SK-N-SH (cell line): ENCODE measurements at regions not wholly inside any gene's neighbourhood (a gene's known extent, or its start where the extent isn't known, plus 50 kb on each side); places are given as distances from the start of the nearest gene placed in this dataset.

Experiments used
- CTCF ChIA-PET: fragments of 300-600, 350-600 bp; formaldehyde crosslinking; extraction: SDS; loops from one replicate; lab custom pipeline; 2021; lab: Yijun Ruan, JAX
- POLR2A ChIA-PET: fragments of 350-600 bp; sonication (Branson Sonifier 250); formaldehyde crosslinking; extraction: SDS; loops from one replicate; lab custom pipeline; 2020; ENCODE audit warnings: antibody characterized with exemption, inconsistent platforms; lab: Yijun Ruan, JAX
- DNase-seq: peaks from one replicate; pipeline ENCODE4 v3.0.0; 2012
- H2AFZ ChIP-seq: fragments of 200-600 bp; sonication (generic); 2 replicates; pipeline ENCODE4 v1.8.1; 2016; ENCODE audit warnings: antibody characterized with exemption, mild to moderate bottlenecking, low read depth
- H3F3A ChIP-seq: fragments of 200-600 bp; sonication (generic); replicated peaks from 2 replicates; pipeline ENCODE3; 2016; ENCODE audit warnings: antibody characterized with exemption, mild to moderate bottlenecking; ENCODE audit not compliant: insufficient read depth
- H3K27ac ChIP-seq, 2 experiments: fragments of 200-500 bp in 1 of 2; fragments of 200-600 bp in 1 of 2; sonication (Bioruptor generic) in 1 of 2; sonication (generic), shearing (Covaris generic) in 1 of 2; 2 replicates each; pipeline versions ENCODE4 v1.5.1 to v1.6.1; 2014 to 2016; ENCODE audit warnings: low read depth in 2 of 2, inconsistent platforms in 1 of 2, low read length in 1 of 2, mild to moderate bottlenecking in 1 of 2, mixed read lengths in 1 of 2
- H3K27me3 ChIP-seq: fragments of 200-600 bp; sonication (generic), shearing (Covaris generic); 2 replicates; pipeline ENCODE4 v1.6.1; 2016; ENCODE audit warnings: mixed run types; ENCODE audit not compliant: insufficient read depth
- H3K36me3 ChIP-seq, 2 experiments: fragments of 200-500 bp in 1 of 2; fragments of 200-600 bp in 1 of 2; sonication (Bioruptor generic) in 1 of 2; sonication (generic) in 1 of 2; replicated peaks in 1 of 2; 2 replicates each; pipeline versions ENCODE3 to v1.5.1; 2014 to 2016; ENCODE audit warnings: low read length in 1 of 2, mild to moderate bottlenecking in 1 of 2; ENCODE audit not compliant: insufficient read depth in 2 of 2, control insufficient read depth in 1 of 2
- H3K4me1 ChIP-seq, 2 experiments: fragments of 200-500 bp in 1 of 2; fragments of 200-600 bp in 1 of 2; sonication (Bioruptor generic) in 1 of 2; sonication (generic), shearing (Covaris generic) in 1 of 2; 2 replicates each; pipeline versions ENCODE4 v1.5.1 to v1.6.1; 2014 to 2016; ENCODE audit warnings: low read depth in 1 of 2, low read length in 1 of 2, mixed run types in 1 of 2; ENCODE audit not compliant: insufficient read depth in 2 of 2, control insufficient read depth in 1 of 2
- H3K4me2 ChIP-seq: fragments of 200-600 bp; sonication (generic), shearing (Covaris generic); 2 replicates; pipeline ENCODE4 v1.6.1; 2017; ENCODE audit warnings: mixed run types
- H3K4me3 ChIP-seq, 2 experiments: fragments of 200-500 bp in 1 of 2; fragments of 200-600 bp in 1 of 2; sonication (Bioruptor generic) in 1 of 2; sonication (generic), shearing (Covaris generic) in 1 of 2; 2 replicates each; pipeline versions ENCODE4 v1.5.1 to v1.8.1; 2014 to 2016; ENCODE audit warnings: low read depth in 2 of 2, inconsistent platforms in 1 of 2, low read length in 1 of 2, mild to moderate bottlenecking in 1 of 2, mixed read lengths in 1 of 2, moderate library complexity in 1 of 2
- H3K79me2 ChIP-seq: fragments of 200-600 bp; sonication (generic); 2 replicates; pipeline ENCODE4 v1.8.1; 2017; ENCODE audit warnings: mild to moderate bottlenecking; ENCODE audit not compliant: insufficient read depth
- H3K9ac ChIP-seq: fragments of 200-600 bp; sonication (generic); 2 replicates; pipeline ENCODE4 v1.6.1; 2017; ENCODE audit warnings: mixed run types
- H3K9me2 ChIP-seq: fragments of 200-600 bp; sonication (generic); 2 replicates; pipeline ENCODE4 v1.6.1; 2017; ENCODE audit warnings: mixed run types
- H3K9me3 ChIP-seq: fragments of 200-600 bp; sonication (generic); 2 replicates; pipeline ENCODE4 v1.6.1; 2017; ENCODE audit warnings: mixed run types, mild to moderate bottlenecking, moderate library complexity
- H4K20me1 ChIP-seq: fragments of 200-600 bp; sonication (generic); 2 replicates; pipeline ENCODE4 v1.6.1; 2017; ENCODE audit warnings: mild to moderate bottlenecking, mixed run types; ENCODE audit not compliant: insufficient read depth
- CHD2 ChIP-seq: fragments of 150-350 bp; IDR thresholded peaks from 2 replicates; pipeline ENCODE4 v1.6.1; 2018; ENCODE audit warnings: low read length; ENCODE audit not compliant: partially characterized antibody
- ELF1 ChIP-seq: IDR thresholded peaks from 2 replicates; pipeline ENCODE4 v1.4.0; 2012
- EP300 ChIP-seq, 2 experiments: IDR thresholded peaks; 2 replicates each; pipeline versions ENCODE4 v1.4.0 to v1.6.1; 2012; ENCODE audit warnings: borderline replicate concordance in 1 of 2, low read depth in 1 of 2, low read length in 1 of 2
- FOSL2 ChIP-seq: IDR thresholded peaks from 2 replicates; pipeline ENCODE4 v1.4.0; 2012; ENCODE audit warnings: low read depth, mild to moderate bottlenecking, moderate library complexity, borderline replicate concordance
- GABPA ChIP-seq: IDR thresholded peaks from 2 replicates; pipeline ENCODE4 v1.4.0; 2012; ENCODE audit warnings: low read depth, mild to moderate bottlenecking
- GATA2 ChIP-seq: sonication (generic); formaldehyde crosslinking; IDR thresholded peaks from 2 replicates; pipeline ENCODE4 v1.5.0; 2020; ENCODE audit warnings: mild to moderate bottlenecking, missing genetic modification reagents
- IRF3 ChIP-seq: fragments of 150-350 bp; IDR thresholded peaks from 2 replicates; pipeline ENCODE4 v1.6.1; 2016; ENCODE audit warnings: mild to moderate bottlenecking, low read depth, low read length
- NRF1 ChIP-seq: IDR thresholded peaks from 2 replicates; pipeline ENCODE4 v1.6.1; 2012; ENCODE audit warnings: low read depth, mild to moderate bottlenecking, low read length
- RAD21 ChIP-seq: IDR thresholded peaks from 2 replicates; pipeline ENCODE4 v1.6.1; 2012; ENCODE audit warnings: mild to moderate bottlenecking, low read length
- REST ChIP-seq: IDR thresholded peaks from 2 replicates; pipeline ENCODE4 v1.6.1; 2012; ENCODE audit warnings: mild to moderate bottlenecking, low read depth, low read length, moderate library complexity
- RXRA ChIP-seq: IDR thresholded peaks from 2 replicates; pipeline ENCODE4 v1.4.0; 2012; ENCODE audit warnings: low read depth, mild to moderate bottlenecking, borderline replicate concordance
- SMC3 ChIP-seq: IDR thresholded peaks from 2 replicates; pipeline ENCODE4 v1.6.1; 2012; ENCODE audit warnings: low read depth, low read length, improper control_type of control experiment
- YY1 ChIP-seq: IDR thresholded peaks from 2 replicates; pipeline ENCODE4 v1.4.0; 2012; ENCODE audit warnings: low read depth, mild to moderate bottlenecking
- WGBS: methylation state at CpG from one replicate; pipeline ENCODE4 v1.1.6; 2017; ENCODE audit warnings: low lambda C conversion rate; 5-methylcytosine and 5-hydroxymethylcytosine counted together

GRCh38 chr2:191620144-191620543 lies 57.8 kb upstream of the NABP1 start:
- Histone ChIP-seq H3F3A (no peaks in the 10 kb centered on the region), H4K20me1 (no peaks in the 10 kb centered on the region), H3K36me3 (no peaks in the 10 kb centered on the region), H3K9me3 (no peaks in the 10 kb centered on the region), H3K4me2 (no peak overlapping the region), H3K27me3 (no peaks in the 10 kb centered on the region), H2AFZ (no peak overlapping the region; the same call in 1 of the 2 replicates), H3K4me1 (peaks cover 0 to 2% of the 10 kb centered on the region in 2 experiments; a peak in 2 of 4 replicates), H3K9me2 (no peaks in the 10 kb centered on the region), H3K4me3 (no peak overlapping the region), H3K9ac (no peak overlapping the region), H3K79me2 (no peaks in the 10 kb centered on the region), H3K27ac (no peak overlapping the region)
- ChIA-PET POLR2A (no interaction called here), CTCF (interaction anchor here (1.0 kb wide), 1 partner anchor 10 kb away, joined by 3 read pairs; no protein-coding TSS in a partner anchor)
- 100% methylated on average over 1 of the region's 1 CpG for WGBS
- TF ChIP-seq YY1 = no peak
- TF ChIP-seq RXRA = no peak
- TF ChIP-seq GATA2 (CRISPR knock-in tag) = no peak
- no peak for TF ChIP-seq EP300 (IDR thresholded peaks at IDR 0.05; ENCODE audit: borderline replicate concordance in 1 of 2, low read depth in 1 of 2, low read length in 1 of 2)
- no peak for TF ChIP-seq GABPA
- TF ChIP-seq REST = no peak
- TF ChIP-seq RAD21 = no peak
- no peak for TF ChIP-seq SMC3
- no peak for TF ChIP-seq FOSL2
- TF ChIP-seq IRF3 = no peak
- TF ChIP-seq ELF1 = no peak
- no peak for TF ChIP-seq CHD2
- no peak for TF ChIP-seq NRF1
- no peak for DNase-seq
